Stimulated activated naive CD8-positive, alpha-beta T cell treated with anti-CD3 and anti-CD28 coated beads, Interleukin-15, Interleukin-2, amounts not matched to agents 100 U/mL and 50 U/mL, for 24 hours (primary cell): ENCODE measurements at regions not wholly inside any gene's neighbourhood (a gene's known extent, or its start where the extent isn't known, plus 50 kb on each side); places are given as distances from the start of the nearest gene placed in this dataset.

ENCODE experiments used
- ATAC-seq: fragments of 150-1000 bp; cut with Tn5 transposase; one replicate; pipeline ENCODE4 v1.10.0; 2021
- DNase-seq: peaks from one replicate; pipeline ENCODE4 v3.0.0; 2021

DNA sequence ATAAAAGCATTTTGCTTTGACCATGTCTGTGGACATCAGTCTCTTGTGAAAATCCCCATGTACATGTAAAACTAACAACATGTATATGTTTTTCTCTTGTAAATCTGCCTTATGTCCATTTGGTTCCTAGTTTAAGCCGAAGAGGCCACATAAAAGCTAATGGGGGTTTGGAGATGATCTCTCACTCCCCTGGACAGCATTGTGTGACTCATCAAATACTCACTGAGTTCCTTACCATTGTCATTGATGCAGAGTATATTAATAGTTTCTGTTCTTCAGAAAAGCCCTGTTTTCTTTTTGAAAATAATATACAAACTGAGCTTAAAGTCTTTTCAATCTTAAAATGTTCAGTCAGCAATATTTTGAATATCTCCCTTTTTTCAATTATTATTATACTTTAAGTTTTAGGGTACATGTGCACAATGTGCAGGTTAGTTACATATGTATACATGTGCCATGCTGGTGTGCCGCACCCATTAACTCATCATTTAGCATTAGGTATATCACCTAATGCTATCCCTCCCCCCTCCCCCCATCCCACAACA, 536.7 kb upstream of the HTR2A start:
- no peak for DNase-seq
- no peak for ATAC-seq

DNA sequence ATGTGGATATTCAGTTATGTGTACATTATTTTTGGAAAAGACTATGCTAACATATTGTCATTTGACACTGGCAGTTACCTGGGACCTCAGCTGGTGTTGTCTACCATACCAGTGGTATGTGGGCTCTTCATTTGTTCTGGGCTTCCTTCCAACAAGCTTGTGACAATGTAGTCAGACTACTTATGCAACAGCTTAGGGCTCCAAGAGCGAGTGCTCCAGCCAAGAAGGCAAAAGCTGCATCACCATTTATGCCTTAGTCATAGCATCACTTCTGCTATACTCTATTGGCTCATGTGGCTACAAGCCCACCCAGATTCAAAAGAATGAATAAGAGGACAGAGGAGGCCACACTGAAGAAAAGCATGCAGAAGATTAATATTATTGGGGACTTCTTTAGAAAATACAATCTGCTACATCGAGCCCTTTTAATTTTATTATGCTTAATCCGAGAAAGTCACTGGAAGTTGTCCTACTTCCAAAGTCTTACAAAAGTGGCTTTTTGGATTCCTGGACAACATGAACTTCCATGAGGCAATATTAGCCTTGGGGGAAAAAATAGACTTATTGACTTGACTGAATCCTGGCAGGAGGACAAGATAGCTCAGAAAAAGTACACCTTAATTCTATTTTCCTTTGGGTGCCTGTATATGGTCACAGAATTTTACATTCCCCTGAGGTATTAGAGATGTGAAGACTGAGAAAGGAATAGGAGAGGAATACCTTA, 529.4 kb upstream of the HTR2A start:
- ATAC-seq (no peak), DNase-seq (no peak)

DNA sequence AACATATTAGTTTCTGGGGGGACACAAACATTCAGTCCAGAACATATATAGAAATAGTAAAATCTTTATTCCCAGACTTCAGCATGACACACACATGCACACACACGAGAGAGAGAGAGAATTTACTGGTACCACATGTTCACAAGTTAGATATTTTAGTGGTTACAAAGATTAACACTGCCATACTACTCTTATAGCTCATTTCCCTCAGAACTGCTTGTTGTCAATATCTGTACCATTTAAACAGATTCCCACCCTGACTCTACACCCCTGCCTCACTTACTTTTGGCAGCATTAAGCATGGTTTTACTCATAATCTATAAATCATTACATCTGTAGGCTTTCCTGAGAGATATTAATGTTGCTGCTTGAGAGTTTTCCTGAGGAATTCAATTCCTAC, 524.7 kb upstream of the HTR2A start:
- no peak for ATAC-seq
- no peak for DNase-seq

DNA sequence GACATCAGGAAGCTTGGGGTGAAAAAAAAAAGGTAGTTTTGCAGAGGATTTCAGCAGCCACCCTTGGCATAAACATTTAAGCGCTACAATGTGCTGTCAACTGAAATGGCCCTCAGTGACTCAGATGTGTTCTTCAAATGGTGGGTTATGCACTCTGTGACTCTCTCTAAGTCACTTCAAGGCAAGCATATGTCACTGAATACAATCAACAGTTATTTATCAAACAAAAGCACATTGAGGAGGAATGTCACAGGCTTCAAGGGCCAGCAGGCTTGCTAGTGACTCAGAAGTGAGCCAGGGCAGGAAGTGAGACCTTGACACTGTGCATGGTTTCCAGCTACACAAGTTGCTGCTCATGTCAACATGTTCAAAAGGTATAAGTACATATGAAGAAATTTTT, 523.7 kb upstream of the HTR2A start:
- DNase-seq (no peak), ATAC-seq (no peak)

GRCh38 chr13:47420020-47420419, 523.2 kb upstream of the HTR2A start:
- no peak for ATAC-seq
- DNase-seq = no peak

GRCh38 chr13:47418206-47418920, 521.5 kb upstream of the HTR2A start:
- no peak for DNase-seq
- no peak for ATAC-seq

DNA sequence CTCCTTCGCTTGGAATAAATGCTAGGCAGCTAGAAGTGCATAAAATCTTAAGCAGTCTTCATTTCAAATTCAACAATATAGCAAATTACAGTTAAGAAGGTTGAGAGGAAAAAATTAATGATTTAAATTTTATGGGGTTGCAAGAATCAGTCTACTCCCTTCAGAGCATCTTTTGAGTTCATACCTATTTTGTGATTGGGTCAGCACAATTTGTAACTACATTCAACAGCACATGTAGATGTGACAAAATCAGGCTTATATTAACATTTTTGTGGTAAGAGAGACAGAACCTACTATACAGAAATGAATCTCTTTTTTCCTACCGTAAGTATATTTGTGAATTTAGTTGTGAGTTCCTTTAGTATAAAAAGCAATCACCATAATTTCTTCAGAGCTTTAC, 520.6 kb upstream of the HTR2A start:
- DNase-seq (no peak), ATAC-seq (no peak)

DNA sequence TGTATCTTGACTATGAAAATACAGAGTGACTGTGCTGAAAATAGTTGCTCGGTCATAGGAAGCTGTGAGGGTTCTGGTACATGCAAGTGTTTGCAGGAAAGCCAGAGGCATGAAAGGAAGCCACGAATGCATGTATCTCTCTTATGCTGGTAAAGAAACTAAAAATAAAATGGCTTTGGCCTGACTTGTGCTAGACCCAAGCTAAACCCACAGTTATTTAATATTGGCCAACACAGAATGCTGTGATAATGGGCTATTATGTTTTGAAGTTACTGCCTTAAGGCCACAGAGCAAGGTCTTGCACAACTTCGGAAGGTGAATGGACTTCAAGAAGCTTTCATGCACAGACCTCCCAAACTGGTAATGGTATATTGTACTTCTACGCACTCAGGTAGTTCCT, 518.2 kb upstream of the HTR2A start:
- DNase-seq (no peak), ATAC-seq (no peak)

GRCh38 chr13:47413526-47413925, 516.7 kb upstream of the HTR2A start:
- ATAC-seq (no peak), DNase-seq (no peak)

- DNase-seq = no peak
These were observed 516.3 kb upstream of the HTR2A start for GRCh38 chr13:47413112-47413511.

DNA sequence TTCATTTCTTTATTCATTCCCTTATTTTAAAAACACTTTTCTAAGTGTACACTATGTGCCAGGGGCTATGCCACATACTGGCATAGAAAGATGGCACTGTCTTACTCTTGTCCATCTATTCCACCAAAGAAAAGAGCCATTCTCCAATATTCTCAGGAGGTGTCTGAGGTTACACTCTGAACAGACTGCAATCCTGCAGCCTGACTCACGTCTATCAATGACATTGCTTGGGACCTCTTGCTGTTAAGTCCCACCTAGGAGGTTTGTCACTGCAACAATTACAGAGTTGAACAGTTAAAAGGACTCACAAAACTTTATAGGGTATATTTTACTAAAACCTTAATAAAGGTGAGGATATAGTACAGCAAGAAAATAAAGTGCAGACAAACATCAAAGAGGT, 512.9 kb upstream of the HTR2A start:
- DNase-seq = no peak
- no peak for ATAC-seq

More at GRCh38 chr13:47413112-47413511, 516.3 kb upstream of the HTR2A start:
- no peak for ATAC-seq

DNA sequence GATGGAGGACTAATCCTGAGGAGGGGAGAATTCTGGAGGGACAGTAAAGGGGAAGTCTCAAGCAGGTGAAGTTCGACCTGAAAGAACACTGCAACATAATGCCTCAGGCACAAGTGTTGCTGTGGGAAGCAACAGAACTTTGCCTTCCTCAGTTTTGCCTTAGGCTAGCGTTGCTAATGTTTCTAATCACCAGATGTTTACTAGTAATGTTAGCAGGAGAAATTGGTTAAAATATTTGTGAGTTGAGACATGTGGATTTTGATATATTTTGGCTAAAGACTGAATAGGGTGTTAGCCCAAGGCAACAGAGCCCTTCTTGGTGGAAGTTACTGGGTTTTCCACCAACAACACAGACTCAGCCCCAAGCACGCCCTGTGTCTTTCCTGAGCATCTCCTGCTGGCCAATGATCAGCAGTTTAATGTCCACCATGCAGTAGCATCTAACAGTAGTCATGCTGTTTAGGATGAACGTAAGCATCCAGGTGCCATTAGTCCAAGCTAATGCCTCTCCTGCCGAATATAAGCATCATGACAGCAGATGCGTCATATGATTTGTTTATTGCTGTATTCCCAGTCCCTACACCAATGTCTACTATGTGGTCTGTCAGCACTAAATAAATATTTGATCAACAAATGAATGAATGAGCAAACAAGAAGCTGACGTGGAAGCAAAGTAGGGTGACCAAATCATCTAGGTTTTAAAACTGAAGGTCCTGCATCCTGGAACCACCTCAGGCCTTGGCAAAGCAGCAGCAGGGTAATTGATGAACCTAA, 511.9 kb upstream of the HTR2A start:
- ATAC-seq (no peak), DNase-seq (no peak)

DNA sequence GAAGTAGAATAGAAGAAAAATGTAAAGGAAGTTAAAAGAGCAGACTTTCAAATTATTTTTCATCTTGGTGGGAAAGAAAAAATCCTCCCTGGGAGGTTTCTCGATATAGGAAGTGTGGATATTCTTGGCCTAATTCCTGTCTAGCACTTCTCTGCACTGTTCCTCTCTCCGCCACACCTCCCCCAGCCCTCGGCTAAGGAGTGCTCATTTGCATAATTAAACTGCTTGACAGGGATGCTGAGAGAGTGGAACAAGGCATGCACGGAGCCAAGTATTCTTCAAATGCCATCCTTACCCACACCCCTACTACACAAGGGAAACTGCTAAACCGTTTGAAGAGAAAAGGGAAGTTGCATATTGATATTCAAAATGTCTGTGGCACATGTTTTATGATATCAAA, 511.0 kb upstream of the HTR2A start:
- ATAC-seq = no peak
- no peak for DNase-seq

GRCh38 chr13:47399599-47399998, 502.7 kb upstream of the HTR2A start:
- ATAC-seq (no peak), DNase-seq (no peak)

DNA sequence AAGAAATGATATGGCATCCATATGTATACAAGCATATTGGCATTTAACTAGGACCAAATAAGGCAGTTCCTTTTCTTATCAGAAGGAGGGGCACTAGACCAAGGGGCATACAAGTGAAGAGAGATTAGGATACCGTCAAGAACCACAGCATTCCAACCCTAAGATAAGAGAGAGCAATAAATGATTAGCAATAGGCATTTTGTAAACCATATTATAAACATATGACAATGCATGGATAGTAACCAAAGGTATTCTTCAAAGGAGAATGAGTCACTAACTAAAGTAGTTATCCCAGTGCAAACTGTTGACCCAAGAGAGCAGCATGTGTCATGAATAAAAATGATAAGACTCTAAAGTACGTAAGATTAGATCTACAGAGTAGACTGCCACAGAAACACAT, 500.9 kb upstream of the HTR2A start:
- DNase-seq (no peak), ATAC-seq (no peak)

DNA sequence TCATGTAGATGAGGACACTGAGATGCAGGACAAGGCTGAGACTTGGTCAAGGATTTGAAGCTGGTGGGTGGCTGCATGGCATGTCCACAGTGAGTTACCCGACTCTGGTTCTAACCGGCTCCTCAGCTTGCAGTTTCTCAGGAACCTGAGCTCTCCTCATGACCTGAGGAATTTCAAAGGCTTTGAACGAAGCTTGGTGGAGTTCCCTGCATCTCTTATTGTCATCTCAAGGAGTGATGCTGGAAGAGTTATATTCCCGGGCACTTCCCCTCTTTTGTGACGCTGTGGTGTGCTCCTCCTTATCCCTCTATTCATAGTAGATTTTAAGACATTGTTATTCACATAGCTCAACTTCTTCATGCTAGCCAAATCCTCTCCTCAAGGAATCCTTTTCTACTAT, 500.1 kb upstream of the HTR2A start:
- no peak for ATAC-seq
- DNase-seq = no peak

DNA sequence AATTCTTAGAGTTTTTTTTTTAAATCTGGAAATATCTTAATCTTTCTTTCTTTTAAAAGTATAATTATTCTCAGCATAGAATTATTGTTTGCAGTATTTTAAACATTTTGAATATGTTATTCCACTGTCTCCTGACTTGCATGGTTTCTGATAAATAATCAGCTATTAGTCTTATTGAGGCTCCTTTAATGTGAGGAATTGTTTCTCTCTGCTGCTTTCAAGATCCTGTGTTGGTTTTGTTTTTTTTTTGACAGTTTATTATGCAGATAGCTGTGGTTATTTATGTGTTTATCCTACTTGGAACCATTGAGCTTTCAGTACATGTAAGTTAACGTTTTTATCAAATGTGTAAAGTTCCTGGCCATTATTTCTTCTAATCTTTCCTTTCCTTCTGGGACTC, 477.9 kb upstream of the HTR2A start:
- DNase-seq (no peak), ATAC-seq (no peak)

DNA sequence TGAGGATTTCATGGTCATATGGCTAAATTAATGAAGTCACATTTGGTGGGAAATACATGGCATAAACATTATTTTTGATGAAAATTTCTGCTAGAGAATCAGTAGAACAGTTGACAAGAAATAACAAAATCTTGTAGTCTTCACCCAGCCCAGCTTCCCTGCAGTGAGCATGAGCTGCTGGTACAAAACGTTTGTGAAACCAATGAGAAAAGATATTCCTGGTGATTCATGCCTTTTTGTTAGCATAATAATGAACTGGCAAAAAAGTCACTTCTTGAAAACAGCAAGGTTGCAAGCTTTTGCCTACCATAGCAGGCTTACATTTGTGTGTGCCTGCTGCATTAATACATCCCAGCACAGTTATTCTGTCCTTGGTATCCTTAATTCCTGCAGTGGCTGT, 475.9 kb upstream of the HTR2A start:
- DNase-seq (no peak), ATAC-seq (no peak)

GRCh38 chr13:47351798-47352197, 454.9 kb upstream of the HTR2A start:
- ATAC-seq (no peak), DNase-seq (no peak)

- ATAC-seq (no peak), DNase-seq (no peak)
These were observed 453.7 kb upstream of the HTR2A start for GRCh38 chr13:47350334-47351124.

GRCh38 chr13:47349211-47349610, 452.4 kb upstream of the HTR2A start:
- ATAC-seq (no peak), DNase-seq (no peak)
